ENCODE measurements at regions not wholly inside any gene's neighbourhood (a gene's known extent, or its start where the extent isn't known, plus 50 kb on each side); places are given as distances from the start of the nearest gene placed in this dataset.

- TF ChIP-seq, protein P1, sequence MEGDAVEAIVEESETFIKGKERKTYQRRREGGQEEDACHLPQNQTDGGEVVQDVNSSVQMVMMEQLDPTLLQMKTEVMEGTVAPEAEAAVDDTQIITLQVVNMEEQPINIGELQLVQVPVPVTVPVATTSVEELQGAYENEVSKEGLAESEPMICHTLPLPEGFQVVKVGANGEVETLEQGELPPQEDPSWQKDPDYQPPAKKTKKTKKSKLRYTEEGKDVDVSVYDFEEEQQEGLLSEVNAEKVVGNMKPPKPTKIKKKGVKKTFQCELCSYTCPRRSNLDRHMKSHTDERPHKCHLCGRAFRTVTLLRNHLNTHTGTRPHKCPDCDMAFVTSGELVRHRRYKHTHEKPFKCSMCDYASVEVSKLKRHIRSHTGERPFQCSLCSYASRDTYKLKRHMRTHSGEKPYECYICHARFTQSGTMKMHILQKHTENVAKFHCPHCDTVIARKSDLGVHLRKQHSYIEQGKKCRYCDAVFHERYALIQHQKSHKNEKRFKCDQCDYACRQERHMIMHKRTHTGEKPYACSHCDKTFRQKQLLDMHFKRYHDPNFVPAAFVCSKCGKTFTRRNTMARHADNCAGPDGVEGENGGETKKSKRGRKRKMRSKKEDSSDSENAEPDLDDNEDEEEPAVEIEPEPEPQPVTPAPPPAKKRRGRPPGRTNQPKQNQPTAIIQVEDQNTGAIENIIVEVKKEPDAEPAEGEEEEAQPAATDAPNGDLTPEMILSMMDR (IDR thresholded peaks at IDR 0.05) = no peak
- H3K4me3 ChIP-seq = no peak overlapping the region
- H3K9me3 ChIP-seq = no peaks in the 10 kb centered on the region
- DNase-seq (no peak), FAIRE-seq (no peak), ATAC-seq (no peak)
- H3K27me3 ChIP-seq = no peaks in the 10 kb centered on the region
- intact Hi-C loops (cut with DNase I) = no loop called here
- H3K27ac ChIP-seq = no peak overlapping the region
- no peaks in the 10 kb centered on the region for H3K4me1 ChIP-seq
- WGBS, 2 donors = 58 to 67% methylated on average over 3 of the region's 3 CpGs
- H3K36me3 ChIP-seq = no peaks in the 10 kb centered on the region
These were observed 109.4 kb upstream of the C7orf33 start for GRCh38 chr7:148481147-148481526.

GRCh38 chr7:148481971-148482626 lies 108.5 kb upstream of the C7orf33 start:
- intact Hi-C loops (cut with DNase I) = no loop called here
- DNase-seq = no peak
- no peak for FAIRE-seq
- ATAC-seq = no peak
- Histone ChIP-seq H3K4me3 (no peak overlapping the region), H3K36me3 (no peaks in the 10 kb centered on the region), H3K27ac (no peak overlapping the region), H3K27me3 (no peaks in the 10 kb centered on the region), H3K9me3 (no peaks in the 10 kb centered on the region), H3K4me1 (no peaks in the 10 kb centered on the region)
- TF ChIP-seq, protein P1 (IDR thresholded peaks at IDR 0.05) = no peak
- 64 to 71% methylated on average over 19 of the region's 19 CpGs for WGBS, 2 donors

- intact Hi-C loops (cut with DNase I) = no loop called here
- H3K27ac ChIP-seq = no peak overlapping the region
These were observed 106.9 kb upstream of the C7orf33 start for GRCh38 chr7:148483515-148484308.

GRCh38 chr7:148484486-148484885 lies 106.1 kb upstream of the C7orf33 start:
- TF ChIP-seq, protein P1 (IDR thresholded peaks at IDR 0.05) = no peak
- H3K9me3 ChIP-seq = no peaks in the 10 kb centered on the region
- H3K4me3 ChIP-seq = no peak overlapping the region
- intact Hi-C loops (cut with DNase I) = no loop called here
- FAIRE-seq (no peak), DNase-seq (no peak), ATAC-seq (no peak)
- H3K36me3 ChIP-seq = no peaks in the 10 kb centered on the region
- H3K27me3 ChIP-seq = no peaks in the 10 kb centered on the region
- H3K27ac ChIP-seq = no peak overlapping the region
- 89 to 96% methylated on average over 3 of the region's 3 CpGs for WGBS, 2 donors
- H3K4me1 ChIP-seq = no peaks in the 10 kb centered on the region

More at GRCh38 chr7:148483515-148484308, 106.9 kb upstream of the C7orf33 start:
- ATAC-seq (peak; percentile 60 to 92 (median 76)), DNase-seq (peak in 2 of 6 donors; percentile 20 to 24), FAIRE-seq (no peak)
- no peaks in the 10 kb centered on the region for H3K4me1 ChIP-seq
- TF ChIP-seq, protein P1 (IDR thresholded peaks at IDR 0.05) = no peak
- H3K9me3 ChIP-seq = no peaks in the 10 kb centered on the region
- no peak overlapping the region for H3K4me3 ChIP-seq
- no peaks in the 10 kb centered on the region for H3K27me3 ChIP-seq
- H3K36me3 ChIP-seq = no peaks in the 10 kb centered on the region
- WGBS, 2 donors = 53 to 63% methylated on average over 17 of the region's 17 CpGs

- Histone ChIP-seq H3K4me1 (no peaks in the 10 kb centered on the region), H3K27me3 (no peaks in the 10 kb centered on the region), H3K4me3 (no peak overlapping the region), H3K9me3 (no peaks in the 10 kb centered on the region), H3K27ac (no peak overlapping the region), H3K36me3 (no peaks in the 10 kb centered on the region)
- TF ChIP-seq, protein P1 (IDR thresholded peaks at IDR 0.05) = no peak
- intact Hi-C loops (cut with DNase I) = no loop called here
- ATAC-seq (no peak), DNase-seq (no peak), FAIRE-seq (no peak)
- WGBS, 2 donors = 73 to 76% methylated on average over 3 of the region's 3 CpGs
These were observed 104.9 kb upstream of the C7orf33 start for GRCh38 chr7:148485618-148486017.
